HEK293 (cell line): ENCODE measurements at regions not wholly inside any gene's neighbourhood (a gene's known extent, or its start where the extent isn't known, plus 50 kb on each side); places are given as distances from the start of the nearest gene placed in this dataset.

ENCODE experiments used
- ATF2 ChIP-seq: fragments of 450-650 bp; formaldehyde crosslinking; IDR thresholded peaks from 2 replicates; pipeline ENCODE4 v1.5.1; 2016; ENCODE audit warnings: missing biosample characterization, missing genetic modification characterization, low read depth
- CTCF ChIP-seq: fragments of 450-650 bp; formaldehyde crosslinking; IDR thresholded peaks from 2 replicates; pipeline ENCODE4 v1.5.1; 2016; ENCODE audit warnings: missing biosample characterization, missing genetic modification characterization
- YY1 ChIP-seq: fragments of 450-650 bp; formaldehyde crosslinking; IDR thresholded peaks from 2 replicates; pipeline ENCODE4 v1.5.1; 2018; ENCODE audit warnings: missing biosample characterization, missing genetic modification characterization
- ZBTB1 ChIP-seq: fragments of 450-650 bp; formaldehyde crosslinking; IDR thresholded peaks from 2 replicates; pipeline ENCODE4 v1.5.1; 2016; ENCODE audit warnings: missing biosample characterization, missing genetic modification characterization
- ZBTB8A ChIP-seq: fragments of 450-650 bp; formaldehyde crosslinking; IDR thresholded peaks from 2 replicates; pipeline ENCODE4 v1.5.1; 2016; ENCODE audit warnings: missing biosample characterization, missing genetic modification characterization
- ZFP3 ChIP-seq: fragments of 450-650 bp; formaldehyde crosslinking; IDR thresholded peaks from 2 replicates; pipeline ENCODE4 v1.5.1; 2016; ENCODE audit warnings: low read depth, missing biosample characterization, missing genetic modification characterization
- ZNF114 ChIP-seq: fragments of 450-650 bp; formaldehyde crosslinking; IDR thresholded peaks from 2 replicates; pipeline ENCODE4 v1.5.0; 2017; ENCODE audit warnings: missing biosample characterization, missing genetic modification characterization
- ZNF302 ChIP-seq: fragments of 450-650 bp; formaldehyde crosslinking; IDR thresholded peaks from 2 replicates; pipeline ENCODE4 v1.5.1; 2016; ENCODE audit warnings: missing biosample characterization, missing genetic modification characterization, low read depth
- ZNF501 ChIP-seq: fragments of 450-650 bp; formaldehyde crosslinking; IDR thresholded peaks from 2 replicates; pipeline ENCODE4 v1.5.1; 2016; ENCODE audit warnings: missing biosample characterization, missing genetic modification characterization
- ZNF513 ChIP-seq: fragments of 450-650 bp; IDR thresholded peaks from 2 replicates; pipeline ENCODE4 v1.5.1; 2018; ENCODE audit warnings: missing biosample characterization, missing genetic modification characterization
- ZNF660 ChIP-seq: fragments of 450-650 bp; IDR thresholded peaks from 2 replicates; pipeline ENCODE4 v1.5.1; 2018; ENCODE audit warnings: missing biosample characterization, mild to moderate bottlenecking, missing genetic modification characterization

- TF ChIP-seq ZNF302 (no peak), CTCF (tag by site-specific recombination) (no peak), ZNF513 (tag by site-specific recombination) (no peak), ZNF114 (tag by site-specific recombination) (no peak), ZNF660 (no peak), ATF2 (tag by site-specific recombination) (no peak), ZBTB1 (no peak), YY1 (no peak), ZFP3 (tag by site-specific recombination) (no peak), ZBTB8A (tag by site-specific recombination) (no peak), ZNF501 (tag by site-specific recombination) (no peak)
Measured at GRCh38 chr16:64409783-64410210, 712.1 kb downstream of the CDH11 start.
